H1 (cell line): ENCODE measurements at regions not wholly inside any gene's neighbourhood (a gene's known extent, or its start where the extent isn't known, plus 50 kb on each side); places are given as distances from the start of the nearest gene placed in this dataset.
A peak's percentile ranks its signal among the peaks of the same experiment; 100 is the strongest.

Source experiments
- CTCF ChIA-PET: fragments of 300-600 bp; sonication (Branson Sonifier 250); formaldehyde crosslinking; loops from one replicate; lab custom pipeline; 2021; ENCODE audit not compliant: partially characterized antibody; lab: Charles Lee
- POLR2A ChIA-PET: fragments of 300-600 bp; sonication (Branson Sonifier 250); formaldehyde crosslinking; loops from one replicate; lab custom pipeline; 2021; ENCODE audit warnings: inconsistent platforms; ENCODE audit not compliant: partially characterized antibody; lab: Charles Lee
- DNase-seq, 2 experiments: peaks; one replicate each; pipeline versions ENCODE4 v3.0.0 to v3.0.0-alpha.2; 2010 to 2022; ENCODE audit warnings: low spot score in 2 of 2, low read depth in 1 of 2, mixed read lengths in 1 of 2
- FAIRE-seq: peaks from 2 replicates; lab custom pipeline; 2011; peaks lifted over from hg19 to GRCh38; lab: Jason Lieb, UNC
- H2AFZ ChIP-seq: 2 replicates; pipeline ENCODE4 v1.8.1; 2012; ENCODE audit warnings: low read length, inconsistent platforms
- H2AK5ac ChIP-seq: 2 replicates; pipeline ENCODE4 v1.6.1; 2013; ENCODE audit warnings: low read depth, low read length
- H2BK120ac ChIP-seq: replicated peaks from 2 replicates; pipeline ENCODE3; 2013; ENCODE audit warnings: low read depth, low read length, inconsistent platforms
- H2BK12ac ChIP-seq: 2 replicates; pipeline ENCODE4 v1.6.1; 2013; ENCODE audit warnings: low read depth, low read length
- H2BK15ac ChIP-seq: 2 replicates; pipeline ENCODE4 v1.6.1; 2013; ENCODE audit warnings: low read length
- H2BK20ac ChIP-seq: 2 replicates; pipeline ENCODE4 v1.6.1; 2013; ENCODE audit warnings: low read length
- H2BK5ac ChIP-seq: 2 replicates; pipeline ENCODE4 v1.6.1; 2013; ENCODE audit warnings: low read depth, low read length
- H3K14ac ChIP-seq: 2 replicates; pipeline ENCODE4 v1.6.1; 2013; ENCODE audit warnings: inconsistent platforms; ENCODE audit not compliant: insufficient read length
- H3K18ac ChIP-seq: 2 replicates; pipeline ENCODE4 v1.6.1; 2013; ENCODE audit warnings: low read length; ENCODE audit errors: extremely low read depth
- H3K23ac ChIP-seq: 2 replicates; pipeline ENCODE4 v1.6.1; 2013; ENCODE audit warnings: inconsistent platforms; ENCODE audit not compliant: insufficient read length
- H3K23me2 ChIP-seq: 2 replicates; pipeline ENCODE4 v1.6.1; 2013; ENCODE audit warnings: low read depth, low read length
- H3K27ac ChIP-seq: 2 replicates; pipeline ENCODE4 v1.6.1; 2011; ENCODE audit warnings: low read depth, low read length, inconsistent platforms
- H3K27me3 ChIP-seq, 4 experiments: replicated peaks in 1 of 4; 1 replicate in 1 of 4; 2 replicates in 3 of 4; pipeline versions ENCODE4 v1.6.1 to v1.8.1; 2011 to 2013; ENCODE audit warnings: low read length in 3 of 4, mild to moderate bottlenecking in 3 of 4, inconsistent platforms in 2 of 4, mixed read lengths in 2 of 4, moderate library complexity in 1 of 4; ENCODE audit not compliant: control insufficient read depth in 3 of 4, insufficient read depth in 3 of 4; ENCODE audit errors: extremely low read depth in 1 of 4
- H3K36me3 ChIP-seq, 4 experiments: 2 replicates each; pipeline versions ENCODE4 v1.6.1 to v1.8.1; 2011 to 2013; ENCODE audit warnings: mild to moderate bottlenecking in 4 of 4, low read length in 3 of 4, moderate library complexity in 2 of 4, control low read depth in 1 of 4, inconsistent platforms in 1 of 4; ENCODE audit not compliant: insufficient read depth in 4 of 4, control insufficient read depth in 2 of 4
- H3K4ac ChIP-seq: replicated peaks from 2 replicates; pipeline ENCODE3; 2013; ENCODE audit warnings: low read length, low read depth, mixed read lengths, inconsistent platforms; ENCODE audit not compliant: insufficient read length
- H3K4me1 ChIP-seq, 4 experiments: replicated peaks in 1 of 4; 1 replicate in 1 of 4; 2 replicates in 3 of 4; pipeline versions ENCODE4 v1.6.1 to v1.8.1; 2011 to 2013; ENCODE audit warnings: low read length in 3 of 4, inconsistent platforms in 2 of 4, mixed read lengths in 1 of 4; ENCODE audit not compliant: insufficient read depth in 4 of 4, control insufficient read depth in 3 of 4
- H3K4me2 ChIP-seq, 2 experiments: 2 replicates each; pipeline versions ENCODE4 v1.6.1 to v1.8.1; 2011 to 2013; ENCODE audit warnings: low read depth in 2 of 2, low read length in 2 of 2, control low read depth in 1 of 2, inconsistent platforms in 1 of 2, mild to moderate bottlenecking in 1 of 2; ENCODE audit not compliant: insufficient read depth in 1 of 2
- H3K4me3 ChIP-seq, 4 experiments: fragments of 200-600, 300-600 bp in 1 of 4; sonication (generic), shearing (Covaris generic), sonication (Bioruptor Twin) in 1 of 4; 2 replicates each; pipeline versions ENCODE4 v1.5.1 to v1.8.1; 2011 to 2016; ENCODE audit warnings: low read length in 4 of 4, low read depth in 3 of 4, control low read depth in 2 of 4, inconsistent platforms in 2 of 4, mild to moderate bottlenecking in 2 of 4, mixed read lengths in 1 of 4, moderate library complexity in 1 of 4; ENCODE audit not compliant: insufficient read depth in 2 of 4; ENCODE audit errors: extremely low read depth in 1 of 4
- H3K56ac ChIP-seq: replicated peaks from 2 replicates; pipeline ENCODE3; 2013; ENCODE audit warnings: low read depth, mild to moderate bottlenecking, mixed read lengths, low read length, inconsistent platforms; ENCODE audit not compliant: insufficient read length
- H3K79me1 ChIP-seq: 2 replicates; pipeline ENCODE4 v1.6.1; 2013; ENCODE audit warnings: low read depth, low read length, control low read depth
- H3K79me2 ChIP-seq, 2 experiments: 2 replicates each; pipeline versions ENCODE4 v1.6.1 to v1.8.1; 2012 to 2013; ENCODE audit warnings: low read length in 2 of 2, mild to moderate bottlenecking in 2 of 2, inconsistent platforms in 1 of 2; ENCODE audit not compliant: insufficient read depth in 2 of 2, control insufficient read depth in 1 of 2
- H3K9ac ChIP-seq, 4 experiments: replicated peaks in 1 of 4; 1 replicate in 1 of 4; 2 replicates in 3 of 4; pipeline versions ENCODE4 v1.6.1 to v1.8.1; 2011 to 2013; ENCODE audit warnings: low read depth in 3 of 4, low read length in 3 of 4, control low read depth in 2 of 4, mild to moderate bottlenecking in 2 of 4, moderate library complexity in 2 of 4, inconsistent platforms in 1 of 4; ENCODE audit errors: extremely low read depth in 1 of 4
- H3K9me3 ChIP-seq, 2 experiments: 2 replicates each; pipeline versions ENCODE4 v1.6.1 to v1.8.1; 2012 to 2013; ENCODE audit warnings: mild to moderate bottlenecking in 2 of 2, moderate library complexity in 2 of 2, control low read depth in 1 of 2, inconsistent platforms in 1 of 2, low read depth in 1 of 2, low read length in 1 of 2, mixed read lengths in 1 of 2; ENCODE audit not compliant: insufficient read depth in 2 of 2
- H4K20me1 ChIP-seq, 2 experiments: replicated peaks in 1 of 2; 2 replicates each; pipeline versions ENCODE3 to v1.8.1; 2011 to 2013; ENCODE audit warnings: inconsistent platforms in 2 of 2, low read length in 2 of 2, mild to moderate bottlenecking in 1 of 2; ENCODE audit not compliant: insufficient read depth in 2 of 2, control insufficient read depth in 1 of 2
- H4K5ac ChIP-seq: 2 replicates; pipeline ENCODE4 v1.6.1; 2013; ENCODE audit warnings: low read length, low read depth, mixed read lengths, inconsistent platforms; ENCODE audit not compliant: insufficient read length
- H4K8ac ChIP-seq: 2 replicates; pipeline ENCODE4 v1.8.0; 2013; ENCODE audit warnings: mild to moderate bottlenecking, moderate library complexity, low read length, inconsistent platforms; ENCODE audit not compliant: insufficient read depth; ENCODE audit errors: extremely low read depth
- H4K91ac ChIP-seq: replicated peaks from 2 replicates; pipeline ENCODE3; 2013; ENCODE audit warnings: low read length, mixed read lengths, inconsistent platforms; ENCODE audit not compliant: insufficient read length
- ASH2L ChIP-seq: fragments of 200-600, 300-600 bp; sonication (generic); IDR thresholded peaks from one replicate; pipeline ENCODE4 v1.7.1; 2017; ENCODE audit warnings: low read length
- BRCA1 ChIP-seq: IDR thresholded peaks from 2 replicates; pipeline ENCODE4 v1.6.1; 2012; ENCODE audit warnings: low read depth, low read length, improper control_type of control experiment
- CHD2 ChIP-seq: IDR thresholded peaks from 2 replicates; pipeline ENCODE4 v1.6.1; 2012; ENCODE audit warnings: low read length, improper control_type of control experiment
- CTBP2 ChIP-seq: IDR thresholded peaks from 2 replicates; pipeline ENCODE4 v1.7.0; 2011; ENCODE audit warnings: borderline replicate concordance, mild to moderate bottlenecking, moderate library complexity, mixed read lengths, low read length; ENCODE audit not compliant: insufficient read depth, insufficient read length
- KDM1A ChIP-seq: fragments of 200-600, 300-600 bp; sonication (generic); IDR thresholded peaks from 2 replicates; pipeline ENCODE4 v1.7.1; 2016; ENCODE audit warnings: mild to moderate bottlenecking, low read length, borderline replicate concordance
- NRF1 ChIP-seq: IDR thresholded peaks from 2 replicates; pipeline ENCODE4 v1.6.1; 2011; ENCODE audit warnings: mild to moderate bottlenecking, low read depth, low read length, improper control_type of control experiment
- SIN3A ChIP-seq, 2 experiments: IDR thresholded peaks in 1 of 2; conservative IDR thresholded peaks in 1 of 2; 2 replicates each; pipeline ENCODE4 v1.6.1; 2011 to 2012; ENCODE audit warnings: low read length in 2 of 2, improper control_type of control experiment in 1 of 2, low read depth in 1 of 2, mild to moderate bottlenecking in 1 of 2
- SRF ChIP-seq: IDR thresholded peaks from 2 replicates; pipeline ENCODE4 v1.6.1; 2011; ENCODE audit warnings: mild to moderate bottlenecking, low read depth, low read length, moderate library complexity
- TAF7 ChIP-seq: optimal IDR thresholded peaks from 2 replicates; pipeline ENCODE3; 2011; ENCODE audit warnings: low read depth, mild to moderate bottlenecking, inconsistent platforms, low read length, moderate library complexity, borderline replicate concordance
- WGBS, 2 experiments: shearing (Covaris generic) in 1 of 2; methylation state at CpG; one replicate each; pipeline versions ENCODE4 v1.1.6 to v1.1.7; 2013 to 2015; ENCODE audit warnings: low lambda C conversion rate in 2 of 2, mixed read lengths in 2 of 2, inconsistent platforms in 1 of 2, low coverage in 1 of 2, missing lambda C conversion rate in 1 of 2; ENCODE audit not compliant: insufficient replicate concordance in 2 of 2, insufficient coverage in 1 of 2, insufficient read length in 1 of 2; ENCODE audit errors: extremely low coverage in 1 of 2, missing lambda C conversion rate in 1 of 2; 5-methylcytosine and 5-hydroxymethylcytosine counted together
- TF ChIP-seq, protein P1 (sequence below): IDR thresholded peaks from 2 replicates; pipeline ENCODE4 v1.6.1; 2011; ENCODE audit warnings: low read depth, mild to moderate bottlenecking, low read length; ENCODE audit not compliant: insufficient read depth

DNA sequence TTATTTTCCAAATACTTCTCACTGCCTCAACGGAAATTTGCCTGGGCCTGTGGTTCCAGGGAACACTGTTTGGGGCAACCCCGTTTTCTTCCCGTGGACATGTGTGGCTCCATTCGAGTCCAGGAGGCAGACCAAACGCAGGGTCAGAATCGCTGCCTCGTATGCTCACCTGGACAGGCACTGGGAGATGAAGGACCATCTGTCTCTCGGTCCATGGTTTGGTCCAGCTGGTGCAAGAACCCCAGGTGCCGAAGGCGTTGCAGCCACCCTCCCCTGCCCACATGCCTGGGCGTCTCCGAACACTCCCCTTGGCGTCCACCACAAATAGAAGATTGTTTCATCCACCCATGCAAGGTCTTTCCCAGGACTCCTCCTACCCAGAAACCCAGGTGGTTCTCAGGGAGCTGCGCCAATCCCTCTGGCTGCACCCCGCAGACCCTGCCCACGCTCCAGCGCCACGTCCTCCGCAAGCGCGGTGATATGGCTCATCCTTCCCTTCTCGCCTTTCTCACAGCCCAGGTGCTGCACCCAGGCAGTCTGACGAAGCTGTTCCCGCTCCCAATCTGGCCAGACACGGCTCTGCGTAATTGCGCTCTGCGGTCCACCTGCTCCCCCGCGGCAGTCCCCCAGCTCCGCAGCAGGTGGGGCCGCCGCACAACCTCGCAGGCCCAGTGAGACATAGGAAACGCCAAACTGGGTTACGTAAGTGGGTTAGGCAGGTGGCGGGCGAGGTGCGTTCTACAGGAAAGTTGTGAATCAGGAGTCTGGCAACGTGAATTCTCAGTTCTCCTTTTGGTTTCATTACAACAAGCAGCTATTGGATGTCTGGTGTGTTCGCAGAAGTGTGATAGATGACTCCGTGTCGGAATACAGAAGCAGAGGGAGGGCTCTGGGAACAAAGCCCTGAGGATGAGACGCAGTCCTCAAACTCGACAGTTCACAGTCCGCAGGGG is 146.2 kb upstream of the ECI2 start:
- Histone ChIP-seq H3K9ac (no peak overlapping the region; a peak in 1 of 7 replicates), H3K9me3 (no peaks in the 10 kb centered on the region), H2AFZ (peak overlapping the region; percentile 79), H2BK20ac (no peak overlapping the region), H2AK5ac (no peak overlapping the region), H3K56ac (no peak overlapping the region), H3K4me3 (peak overlapping the region; percentile 25 to 58 (median 48); a peak in 7 of 8 replicates), H3K36me3 (no peaks in the 10 kb centered on the region), H3K23ac (no peak overlapping the region), H3K79me2 (no peaks in the 10 kb centered on the region), H2BK12ac (peak overlapping the region; percentile 68; the same call in 1 of the 2 replicates), H4K8ac (no peak overlapping the region; the same call in 1 of the 2 replicates), H3K4me2 (peak overlapping the region; percentile 40 to 87), H3K27ac (no peak overlapping the region), H3K27me3 (peaks cover 4 to 28% (median 27%) of the 10 kb centered on the region in 4 experiments), H4K91ac (peak overlapping the region; percentile 29), H3K14ac (no peak overlapping the region), H3K18ac (no peak overlapping the region; the same call in 1 of the 2 replicates), H4K5ac (no peak overlapping the region), H3K4me1 (peaks cover 2 to 5% (median 4%) of the 10 kb centered on the region in 4 experiments; a peak in 4 of 7 replicates), H2BK120ac (no peak overlapping the region), H3K4ac (peak overlapping the region; percentile 60), H3K23me2 (peaks cover 3% of the 10 kb centered on the region; the same call in 1 of the 2 replicates), H2BK5ac (no peak overlapping the region), H2BK15ac (no peak overlapping the region; the same call in 1 of the 2 replicates), H4K20me1 (no peaks in the 10 kb centered on the region), H3K79me1 (no peaks in the 10 kb centered on the region)
- no peak for FAIRE-seq
- 33% methylated on average over 46 of the region's 46 CpGs; no CpG with 5 or more reads in 1 of the 2 experiments for WGBS, 2 experiments
- DNase-seq: peak; percentile 44 to 61
- ChIA-PET POLR2A (interaction anchor here (1.0 to 1.8 kb wide), 2 partner anchors 9 to 10 kb away, joined by 3 to 5 read pairs; no protein-coding TSS in a partner anchor), CTCF (interaction anchor here (0.5 to 1.9 kb wide), 7 partner anchors 24 to 749 kb away, joined by 3 to 4 read pairs (median 3); no protein-coding TSS in a partner anchor)
- peak; percentile 51; the same call in 1 of the 2 replicates for TF ChIP-seq KDM1A
- TF ChIP-seq, protein P1, sequence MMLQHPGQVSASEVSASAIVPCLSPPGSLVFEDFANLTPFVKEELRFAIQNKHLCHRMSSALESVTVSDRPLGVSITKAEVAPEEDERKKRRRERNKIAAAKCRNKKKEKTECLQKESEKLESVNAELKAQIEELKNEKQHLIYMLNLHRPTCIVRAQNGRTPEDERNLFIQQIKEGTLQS: no peak
- TF ChIP-seq SIN3A (conservative IDR thresholded peaks at IDR 0.05 in 1 of 2, IDR thresholded peaks at IDR 0.05 in 1 of 2; ENCODE audit: low read depth in 1 of 2, low read length in 2 of 2): no peak
- no peak for TF ChIP-seq TAF7
- TF ChIP-seq CTBP2: no peak
- no peak for TF ChIP-seq NRF1
- TF ChIP-seq ASH2L: peak; percentile 55
- no peak for TF ChIP-seq SRF
- no peak for TF ChIP-seq BRCA1
- no peak for TF ChIP-seq CHD2
